ENCODE measurements at regions not wholly inside any gene's neighbourhood (a gene's known extent, or its start where the extent isn't known, plus 50 kb on each side); places are given as distances from the start of the nearest gene placed in this dataset.
A peak's percentile ranks its signal among the peaks of the same experiment; 100 is the strongest.

DNA sequence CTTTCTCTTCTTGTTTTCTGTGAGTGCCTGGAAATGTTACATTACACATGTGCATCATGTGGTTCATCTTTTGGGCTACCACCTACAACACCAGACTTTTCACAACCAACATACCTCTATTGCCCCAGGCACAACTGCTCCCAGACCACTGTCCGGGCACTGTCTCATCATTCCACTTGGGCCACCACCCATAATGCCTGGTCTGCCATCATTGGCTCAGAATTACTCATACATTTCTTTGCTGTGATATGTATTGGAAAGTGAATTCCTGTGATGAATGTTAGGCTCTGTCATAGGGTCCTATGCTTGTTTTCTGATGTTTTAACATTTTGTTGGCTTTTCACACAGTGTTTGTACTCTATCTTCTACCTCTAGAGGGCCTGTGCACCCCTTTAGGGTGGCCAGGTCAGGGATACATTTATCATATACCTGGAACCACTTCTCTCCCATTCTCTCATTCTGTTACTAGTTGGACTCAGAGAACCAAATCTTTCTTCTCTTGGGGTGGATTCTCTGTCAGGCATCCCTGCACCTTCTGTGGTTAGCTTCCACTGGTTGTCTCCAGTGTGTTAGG is 172.8 kb downstream of the NHLRC3 start:
- H3K4me1 ChIP-seq (ENCODE audit: control insufficient read depth in 1 of 2, insufficient read depth in 2 of 2, low read length in 2 of 2) = peaks cover 0 to 4% of the 10 kb centered on the region in 2 donors
- no peaks in the 10 kb centered on the region for H3K36me3 ChIP-seq (ENCODE audit: control insufficient read depth in 1 of 2, insufficient read depth in 2 of 2, low read length in 1 of 2)
- no peak overlapping the region for H3K4me3 ChIP-seq (ENCODE audit: low read length in 2 of 2)
- ATAC-seq (ENCODE audit: low FRiP score) (no peak), DNase-seq (no peak)
- no peaks in the 10 kb centered on the region for H3K27me3 ChIP-seq (ENCODE audit: control insufficient read depth in 1 of 2, insufficient read depth in 2 of 2, low read length in 1 of 2)
- H3K27ac ChIP-seq (ENCODE audit: low read depth in 1 of 2, low read length in 2 of 2) = no peak overlapping the region
- WGBS, 2 donors = 95 to 100% methylated on average over 1 of the region's 1 CpG
- intact Hi-C loops (cut with DNase I) = no loop called here
- H3K9me3 ChIP-seq (ENCODE audit: control insufficient read depth, low read length) = peaks cover 1% of the 10 kb centered on the region

DNA sequence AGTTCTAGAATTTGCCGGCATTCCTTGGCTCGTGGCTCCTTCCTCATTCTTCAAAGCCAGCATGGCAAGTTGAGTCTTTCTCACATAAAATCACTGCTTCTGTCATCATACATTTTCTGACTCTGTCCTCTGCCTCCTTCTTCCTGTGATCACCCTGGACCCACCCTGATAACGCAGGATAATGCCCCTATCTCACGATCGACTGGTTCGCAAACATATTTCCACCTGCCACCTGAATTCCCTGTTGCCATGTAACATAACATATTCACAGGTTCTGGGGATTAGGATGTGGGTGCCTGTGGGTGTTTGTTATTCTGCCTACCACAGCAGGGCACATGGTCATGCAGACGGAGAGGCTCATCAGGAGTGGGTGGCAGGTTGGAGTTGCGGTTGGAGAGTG is 177.7 kb downstream of the NHLRC3 start:
- no peaks in the 10 kb centered on the region for H3K27me3 ChIP-seq (ENCODE audit: control insufficient read depth in 1 of 2, insufficient read depth in 2 of 2, low read length in 1 of 2)
- H3K4me3 ChIP-seq (ENCODE audit: low read length in 2 of 2) = no peak overlapping the region
- intact Hi-C loops (cut with DNase I) = no loop called here
- H3K27ac ChIP-seq (ENCODE audit: low read depth in 1 of 2, low read length in 2 of 2) = no peak overlapping the region
- no peak for DNase-seq
- ATAC-seq (ENCODE audit: low FRiP score) = no peak
- 97 to 98% methylated on average over 8 of the region's 8 CpGs for WGBS, 2 donors
- H3K36me3 ChIP-seq (ENCODE audit: control insufficient read depth in 1 of 2, insufficient read depth in 2 of 2, low read length in 1 of 2) = no peaks in the 10 kb centered on the region
- no peaks in the 10 kb centered on the region for H3K4me1 ChIP-seq (ENCODE audit: control insufficient read depth in 1 of 2, insufficient read depth in 2 of 2, low read length in 2 of 2)
- H3K9me3 ChIP-seq (ENCODE audit: control insufficient read depth, low read length) = peaks cover 3% of the 10 kb centered on the region

DNA sequence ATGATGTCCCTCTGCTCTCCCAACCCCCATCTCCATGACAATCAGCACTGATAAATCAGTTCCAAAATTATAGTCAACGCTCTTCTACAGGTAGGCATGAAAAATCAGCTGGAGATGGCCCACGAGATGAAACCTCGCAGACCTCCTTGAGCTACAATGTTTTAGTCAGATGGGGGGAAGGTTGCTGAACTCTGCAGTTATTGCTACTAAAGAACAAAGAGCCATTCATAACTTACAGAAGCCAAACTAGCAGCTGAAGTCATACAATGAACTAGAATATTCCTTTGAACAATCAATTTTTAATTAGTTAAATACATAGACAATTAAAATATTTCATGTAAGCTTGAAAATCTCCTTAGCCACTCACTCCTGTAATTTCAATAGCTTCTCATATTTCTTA is 179.2 kb downstream of the NHLRC3 start:
- no peak for DNase-seq
- H3K4me1 ChIP-seq (ENCODE audit: control insufficient read depth in 1 of 2, insufficient read depth in 2 of 2, low read length in 2 of 2) = no peaks in the 10 kb centered on the region
- H3K4me3 ChIP-seq (ENCODE audit: low read length in 2 of 2) = no peak overlapping the region
- H3K27me3 ChIP-seq (ENCODE audit: control insufficient read depth in 1 of 2, insufficient read depth in 2 of 2, low read length in 1 of 2) = no peaks in the 10 kb centered on the region
- peaks cover 3% of the 10 kb centered on the region for H3K9me3 ChIP-seq (ENCODE audit: control insufficient read depth, low read length)
- intact Hi-C loops (cut with DNase I) = no loop called here
- H3K36me3 ChIP-seq (ENCODE audit: control insufficient read depth in 1 of 2, insufficient read depth in 2 of 2, low read length in 1 of 2) = no peaks in the 10 kb centered on the region
- no peak for ATAC-seq (ENCODE audit: low FRiP score)
- WGBS, 2 donors = 95 to 96% methylated on average over 3 of the region's 3 CpGs
- no peak overlapping the region for H3K27ac ChIP-seq (ENCODE audit: low read depth in 1 of 2, low read length in 2 of 2)

DNA sequence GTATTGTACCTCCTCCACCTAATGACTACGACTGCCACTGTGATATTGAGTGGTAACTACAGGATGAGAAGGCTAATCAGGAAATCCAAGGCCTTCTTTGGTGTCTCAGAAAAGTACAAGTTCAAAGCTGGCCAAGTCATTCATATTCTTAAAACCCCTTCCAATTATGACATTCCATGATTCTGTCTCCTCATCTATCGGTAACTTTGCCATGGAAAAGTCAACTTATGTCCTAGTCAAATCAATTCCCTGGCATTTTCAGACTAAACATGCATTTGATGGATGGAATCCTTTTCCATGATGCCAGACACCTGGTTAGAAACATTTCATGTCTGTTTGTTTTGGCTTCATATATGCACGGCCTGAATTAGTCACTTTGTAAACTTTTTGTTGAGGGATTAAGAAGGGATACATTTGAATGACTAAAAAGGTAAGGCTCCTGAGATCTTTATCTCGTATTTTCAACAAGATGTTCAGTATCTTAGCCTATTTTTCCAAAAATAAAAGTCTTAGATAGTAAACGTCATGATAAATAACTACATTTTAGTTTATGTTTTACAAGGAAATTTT is 186.5 kb downstream of the NHLRC3 start:
- no peak for DNase-seq
- intact Hi-C loops (cut with DNase I) = no loop called here
- WGBS, 2 donors = 60 to 68% methylated on average over 5 of the region's 5 CpGs

DNA sequence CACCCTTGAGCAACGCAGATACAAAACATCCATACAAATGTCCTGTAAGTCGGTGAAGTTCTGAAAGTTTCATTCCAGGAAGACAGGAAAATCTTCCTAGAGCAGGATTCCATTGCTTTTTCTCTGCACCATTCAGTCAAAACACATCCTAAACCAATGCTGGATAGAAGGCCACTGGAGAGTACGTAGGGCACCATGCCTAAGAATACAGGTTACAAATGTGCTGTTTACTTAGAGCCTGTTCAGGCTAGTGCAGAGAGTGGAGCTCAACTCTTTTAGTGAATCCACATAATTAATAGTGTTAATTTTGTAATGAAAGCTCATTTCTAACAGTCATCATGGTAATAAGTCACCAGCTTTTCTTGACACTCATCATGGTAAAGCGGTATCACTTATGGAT is 187.6 kb downstream of the NHLRC3 start:
- no peak overlapping the region for H3K27ac ChIP-seq (ENCODE audit: low read depth in 1 of 2, low read length in 2 of 2)
- ATAC-seq (ENCODE audit: low FRiP score) = peak; percentile 67

More for the DNA sequence above, 186.5 kb downstream of the NHLRC3 start:
- Histone ChIP-seq H3K27ac (ENCODE audit: low read depth in 1 of 2, low read length in 2 of 2) (no peak overlapping the region), H3K4me3 (ENCODE audit: low read length in 2 of 2) (no peak overlapping the region), H3K36me3 (ENCODE audit: control insufficient read depth in 1 of 2, insufficient read depth in 2 of 2, low read length in 1 of 2) (no peaks in the 10 kb centered on the region), H3K4me1 (ENCODE audit: control insufficient read depth in 1 of 2, insufficient read depth in 2 of 2, low read length in 2 of 2) (peaks cover 0 to 6% of the 10 kb centered on the region in 2 donors), H3K9me3 (ENCODE audit: control insufficient read depth, low read length) (no peaks in the 10 kb centered on the region), H3K27me3 (ENCODE audit: control insufficient read depth in 1 of 2, insufficient read depth in 2 of 2, low read length in 1 of 2) (no peaks in the 10 kb centered on the region)
- no peak for ATAC-seq (ENCODE audit: low FRiP score)

GRCh38 chr13:39226359-39226758 is 188.1 kb downstream of the NHLRC3 start:
- ATAC-seq (ENCODE audit: low FRiP score) (peak; percentile 70), DNase-seq (no peak)
- H3K27ac ChIP-seq (ENCODE audit: low read depth in 1 of 2, low read length in 2 of 2) = no peak overlapping the region
- no peaks in the 10 kb centered on the region for H3K9me3 ChIP-seq (ENCODE audit: control insufficient read depth, low read length)
- H3K4me3 ChIP-seq (ENCODE audit: low read length in 2 of 2) = no peak overlapping the region
- 36 to 40% methylated on average over 3 of the region's 3 CpGs for WGBS, 2 donors
- no peaks in the 10 kb centered on the region for H3K36me3 ChIP-seq (ENCODE audit: control insufficient read depth in 1 of 2, insufficient read depth in 2 of 2, low read length in 1 of 2)
- H3K4me1 ChIP-seq (ENCODE audit: control insufficient read depth in 1 of 2, insufficient read depth in 2 of 2, low read length in 2 of 2) = peaks cover 0 to 6% of the 10 kb centered on the region in 2 donors
- no peaks in the 10 kb centered on the region for H3K27me3 ChIP-seq (ENCODE audit: control insufficient read depth in 1 of 2, insufficient read depth in 2 of 2, low read length in 1 of 2)
- intact Hi-C loops (cut with DNase I) = no loop called here

More for the DNA sequence above, 187.6 kb downstream of the NHLRC3 start:
- no peak for DNase-seq
- Histone ChIP-seq H3K27me3 (ENCODE audit: control insufficient read depth in 1 of 2, insufficient read depth in 2 of 2, low read length in 1 of 2) (no peaks in the 10 kb centered on the region), H3K4me1 (ENCODE audit: control insufficient read depth in 1 of 2, insufficient read depth in 2 of 2, low read length in 2 of 2) (peaks cover 0 to 6% of the 10 kb centered on the region in 2 donors), H3K4me3 (ENCODE audit: low read length in 2 of 2) (no peak overlapping the region), H3K36me3 (ENCODE audit: control insufficient read depth in 1 of 2, insufficient read depth in 2 of 2, low read length in 1 of 2) (no peaks in the 10 kb centered on the region), H3K9me3 (ENCODE audit: control insufficient read depth, low read length) (no peaks in the 10 kb centered on the region)
- WGBS, 2 donors = 65 to 73% methylated on average over 4 of the region's 4 CpGs
- intact Hi-C loops (cut with DNase I) = no loop called here

DNA sequence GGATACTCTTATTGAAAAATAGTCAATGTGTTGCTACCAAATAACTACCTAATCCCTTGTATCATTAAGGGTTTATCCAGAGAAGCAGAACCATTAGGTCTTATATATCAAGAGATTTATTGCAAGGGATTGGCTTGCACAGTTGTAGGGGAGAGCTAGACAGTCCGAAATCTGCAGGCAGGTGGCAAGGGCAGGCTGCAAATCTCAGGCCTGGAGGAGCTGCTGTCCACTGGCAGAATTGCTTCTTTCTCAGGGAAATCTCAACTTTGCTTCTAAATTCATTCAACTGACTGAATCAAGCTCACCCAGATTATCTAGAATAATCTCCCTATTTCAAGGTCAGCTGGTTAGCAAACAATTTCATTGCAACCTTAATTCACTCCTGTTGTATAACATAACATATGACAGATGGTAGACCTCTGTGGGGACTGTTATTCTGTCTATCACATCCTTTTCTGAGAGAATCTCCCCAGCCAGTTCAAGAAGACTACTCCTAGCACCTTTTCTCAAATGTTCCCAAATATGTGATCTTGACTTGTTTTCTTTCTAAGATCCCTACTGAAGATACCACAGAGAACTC is 194.2 kb downstream of the NHLRC3 start:
- Histone ChIP-seq H3K4me1 (ENCODE audit: control insufficient read depth in 1 of 2, insufficient read depth in 2 of 2, low read length in 2 of 2) (no peaks in the 10 kb centered on the region), H3K9me3 (ENCODE audit: control insufficient read depth, low read length) (no peaks in the 10 kb centered on the region), H3K27me3 (ENCODE audit: control insufficient read depth in 1 of 2, insufficient read depth in 2 of 2, low read length in 1 of 2) (no peaks in the 10 kb centered on the region), H3K4me3 (ENCODE audit: low read length in 2 of 2) (no peak overlapping the region), H3K27ac (ENCODE audit: low read depth in 1 of 2, low read length in 2 of 2) (no peak overlapping the region), H3K36me3 (ENCODE audit: control insufficient read depth in 1 of 2, insufficient read depth in 2 of 2, low read length in 1 of 2) (no peaks in the 10 kb centered on the region)
- WGBS, 2 donors = 94 to 96% methylated on average over 1 of the region's 1 CpG
- DNase-seq (no peak), ATAC-seq (ENCODE audit: low FRiP score) (no peak)
- intact Hi-C loops (cut with DNase I) = no loop called here

DNA sequence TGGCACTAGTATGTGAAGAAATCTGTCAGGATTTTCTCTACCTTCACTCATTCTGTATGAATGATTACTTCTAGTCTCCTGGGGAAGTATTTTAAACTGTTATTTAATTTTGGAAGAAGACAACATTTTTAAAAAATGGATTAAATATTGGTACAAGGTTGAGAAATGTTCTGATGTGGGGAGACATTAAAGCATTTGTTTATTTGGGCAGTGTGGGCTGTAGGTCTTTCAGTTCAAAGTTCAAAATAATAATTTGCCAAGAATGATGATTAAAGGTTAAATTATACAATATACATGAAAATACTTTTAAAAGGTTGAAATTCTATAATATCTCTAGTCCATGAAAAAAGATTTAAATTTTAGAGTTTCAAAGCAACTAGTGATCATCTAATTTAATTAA is 194.7 kb downstream of the NHLRC3 start:
- no peaks in the 10 kb centered on the region for H3K4me1 ChIP-seq (ENCODE audit: control insufficient read depth in 1 of 2, insufficient read depth in 2 of 2, low read length in 2 of 2)
- no peaks in the 10 kb centered on the region for H3K9me3 ChIP-seq (ENCODE audit: control insufficient read depth, low read length)
- no peak for ATAC-seq (ENCODE audit: low FRiP score)
- no peak for DNase-seq
- no peak overlapping the region for H3K27ac ChIP-seq (ENCODE audit: low read depth in 1 of 2, low read length in 2 of 2)
- H3K36me3 ChIP-seq (ENCODE audit: control insufficient read depth in 1 of 2, insufficient read depth in 2 of 2, low read length in 1 of 2) = no peaks in the 10 kb centered on the region
- H3K4me3 ChIP-seq (ENCODE audit: low read length in 2 of 2) = no peak overlapping the region
- no peaks in the 10 kb centered on the region for H3K27me3 ChIP-seq (ENCODE audit: control insufficient read depth in 1 of 2, insufficient read depth in 2 of 2, low read length in 1 of 2)
- intact Hi-C loops (cut with DNase I) = no loop called here

- Histone ChIP-seq H3K4me1 (ENCODE audit: control insufficient read depth in 1 of 2, insufficient read depth in 2 of 2, low read length in 2 of 2) (no peaks in the 10 kb centered on the region), H3K27ac (ENCODE audit: low read depth in 1 of 2, low read length in 2 of 2) (no peak overlapping the region), H3K36me3 (ENCODE audit: control insufficient read depth in 1 of 2, insufficient read depth in 2 of 2, low read length in 1 of 2) (no peaks in the 10 kb centered on the region), H3K9me3 (ENCODE audit: control insufficient read depth, low read length) (no peaks in the 10 kb centered on the region), H3K4me3 (ENCODE audit: low read length in 2 of 2) (no peak overlapping the region), H3K27me3 (ENCODE audit: control insufficient read depth in 1 of 2, insufficient read depth in 2 of 2, low read length in 1 of 2) (no peaks in the 10 kb centered on the region)
- intact Hi-C loops (cut with DNase I) = no loop called here
- 48 to 72% methylated on average over 3 of the region's 3 CpGs for WGBS, 2 donors
- DNase-seq (no peak), ATAC-seq (ENCODE audit: low FRiP score) (no peak)
These were observed 195.3 kb downstream of the NHLRC3 start for GRCh38 chr13:39233519-39233918.
